ENCODE measurements at regions not wholly inside any gene's neighbourhood (a gene's known extent, or its start where the extent isn't known, plus 50 kb on each side); places are given as distances from the start of the nearest gene placed in this dataset.
"Not testable (repeated sequence)": the region's sequence is repeated elsewhere in the genome, so short reads cannot be mapped to it uniquely, and the experiment has no call there.

DNA sequence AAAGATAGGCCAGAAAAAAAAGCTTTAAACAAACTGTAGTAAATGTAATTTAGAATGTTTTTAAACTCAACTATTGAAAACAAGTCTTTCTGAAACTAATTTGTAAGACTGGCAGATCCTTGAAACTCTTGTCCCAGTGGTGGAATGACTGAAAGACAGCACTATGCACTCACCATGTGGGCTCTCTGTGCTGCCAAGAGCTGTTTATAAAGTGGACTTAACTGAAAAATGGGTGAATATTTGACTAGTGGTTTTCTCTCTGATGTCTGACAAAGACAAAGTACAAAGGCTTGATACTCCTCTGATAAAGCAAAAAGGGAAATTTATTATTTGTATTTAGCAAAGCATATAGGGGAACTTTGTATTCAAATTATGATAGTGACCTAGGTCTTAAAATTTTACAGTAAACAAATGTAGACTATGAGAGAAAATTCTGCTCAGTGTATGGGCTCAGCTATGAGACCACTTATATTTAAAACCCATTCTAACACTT lies 635.4 kb downstream of the NR2F1-AS1 start:
- TF ChIP-seq, protein P1, sequence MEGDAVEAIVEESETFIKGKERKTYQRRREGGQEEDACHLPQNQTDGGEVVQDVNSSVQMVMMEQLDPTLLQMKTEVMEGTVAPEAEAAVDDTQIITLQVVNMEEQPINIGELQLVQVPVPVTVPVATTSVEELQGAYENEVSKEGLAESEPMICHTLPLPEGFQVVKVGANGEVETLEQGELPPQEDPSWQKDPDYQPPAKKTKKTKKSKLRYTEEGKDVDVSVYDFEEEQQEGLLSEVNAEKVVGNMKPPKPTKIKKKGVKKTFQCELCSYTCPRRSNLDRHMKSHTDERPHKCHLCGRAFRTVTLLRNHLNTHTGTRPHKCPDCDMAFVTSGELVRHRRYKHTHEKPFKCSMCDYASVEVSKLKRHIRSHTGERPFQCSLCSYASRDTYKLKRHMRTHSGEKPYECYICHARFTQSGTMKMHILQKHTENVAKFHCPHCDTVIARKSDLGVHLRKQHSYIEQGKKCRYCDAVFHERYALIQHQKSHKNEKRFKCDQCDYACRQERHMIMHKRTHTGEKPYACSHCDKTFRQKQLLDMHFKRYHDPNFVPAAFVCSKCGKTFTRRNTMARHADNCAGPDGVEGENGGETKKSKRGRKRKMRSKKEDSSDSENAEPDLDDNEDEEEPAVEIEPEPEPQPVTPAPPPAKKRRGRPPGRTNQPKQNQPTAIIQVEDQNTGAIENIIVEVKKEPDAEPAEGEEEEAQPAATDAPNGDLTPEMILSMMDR (IDR thresholded peaks at IDR 0.05): peak; percentile 4; the same call in 1 of the 2 replicates
- TF ChIP-seq ZFX (IDR thresholded peaks at IDR 0.05; ENCODE audit: borderline replicate concordance): no peak
- peak overlapping the region; percentile 93 for H3K27ac ChIP-seq

DNA sequence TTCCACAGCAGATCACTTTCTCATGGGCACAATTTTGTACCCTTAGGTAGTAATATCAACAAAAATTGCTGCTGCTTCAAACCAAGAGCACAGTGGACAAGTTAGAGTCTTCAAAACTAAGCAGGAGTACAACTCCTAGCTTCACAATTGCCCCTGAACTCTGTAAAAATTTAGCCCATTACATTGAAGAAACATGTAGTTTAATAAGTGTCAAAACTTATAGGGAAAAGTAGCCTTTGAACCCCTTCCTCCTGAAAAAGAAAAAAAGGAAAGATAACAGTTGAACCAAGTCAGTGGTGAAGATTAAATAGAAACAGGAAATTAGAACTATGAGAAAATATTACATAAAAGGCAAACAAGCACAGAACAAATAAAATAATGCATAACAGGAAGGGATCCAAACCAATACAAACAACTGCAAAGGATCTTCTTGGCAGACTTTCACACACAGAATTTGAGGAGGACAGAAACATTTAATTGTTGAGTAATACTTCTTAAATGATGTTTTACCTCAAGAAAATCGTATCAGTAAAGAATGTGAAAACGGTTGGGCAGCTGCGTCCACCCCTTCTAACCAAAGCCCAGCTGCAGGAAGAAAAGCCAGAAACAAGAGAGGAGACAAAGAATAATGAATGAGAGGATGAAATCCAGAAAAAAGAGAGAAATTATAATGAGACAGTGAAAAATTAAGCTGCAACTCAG lies 636.0 kb downstream of the NR2F1-AS1 start:
- H3K27ac ChIP-seq: peak overlapping the region; percentile 93

DNA sequence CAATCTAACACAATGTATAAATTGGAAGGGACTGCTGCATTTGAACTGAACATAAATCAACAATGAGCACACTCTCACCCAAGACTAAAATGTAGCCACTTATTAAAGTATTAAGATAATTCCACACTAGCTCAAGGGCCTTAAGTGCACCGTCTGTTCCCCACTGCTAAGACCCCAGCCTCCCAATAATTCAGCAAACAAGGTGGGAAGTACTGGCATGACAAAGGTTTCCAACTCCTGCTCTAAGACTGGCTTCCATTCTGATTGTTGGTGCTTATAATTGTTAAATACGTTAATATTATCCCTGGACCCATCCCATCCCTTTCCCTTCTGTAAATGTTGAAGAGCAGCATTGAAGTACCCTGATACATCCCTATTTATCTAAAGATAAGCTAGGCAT lies 636.7 kb downstream of the NR2F1-AS1 start:
- TF ChIP-seq, protein P1 (IDR thresholded peaks at IDR 0.05): no peak
- no peak for TF ChIP-seq ZFX (IDR thresholded peaks at IDR 0.05; ENCODE audit: borderline replicate concordance)
- H3K27ac ChIP-seq: peak overlapping the region; percentile 93

More for the DNA sequence above, 636.0 kb downstream of the NR2F1-AS1 start:
- TF ChIP-seq, protein P1 (IDR thresholded peaks at IDR 0.05): no peak
- no peak for TF ChIP-seq ZFX (IDR thresholded peaks at IDR 0.05; ENCODE audit: borderline replicate concordance)

DNA sequence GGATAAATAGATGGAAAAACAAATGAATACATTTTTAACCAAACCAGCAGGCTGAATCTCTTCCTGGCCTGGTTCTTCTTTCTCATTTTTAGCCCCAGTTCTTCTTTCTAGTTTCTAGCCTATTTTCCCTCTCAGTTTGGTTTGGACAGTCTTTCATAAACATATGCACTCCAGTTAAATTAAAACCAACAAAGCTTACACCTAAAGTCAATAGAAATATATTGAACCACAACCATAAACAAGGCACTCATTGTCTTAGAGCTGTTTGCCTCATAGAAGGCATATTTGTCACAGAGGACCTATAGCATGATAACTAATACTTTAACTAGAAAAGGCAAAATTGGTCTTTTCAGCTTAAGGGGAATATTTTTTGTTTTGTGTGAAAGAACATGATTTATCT lies 638.3 kb downstream of the NR2F1-AS1 start:
- TF ChIP-seq ZFX (IDR thresholded peaks at IDR 0.05; ENCODE audit: borderline replicate concordance): no peak
- TF ChIP-seq, protein P1 (IDR thresholded peaks at IDR 0.05): no peak
- H3K27ac ChIP-seq: peak overlapping the region; percentile 93

DNA sequence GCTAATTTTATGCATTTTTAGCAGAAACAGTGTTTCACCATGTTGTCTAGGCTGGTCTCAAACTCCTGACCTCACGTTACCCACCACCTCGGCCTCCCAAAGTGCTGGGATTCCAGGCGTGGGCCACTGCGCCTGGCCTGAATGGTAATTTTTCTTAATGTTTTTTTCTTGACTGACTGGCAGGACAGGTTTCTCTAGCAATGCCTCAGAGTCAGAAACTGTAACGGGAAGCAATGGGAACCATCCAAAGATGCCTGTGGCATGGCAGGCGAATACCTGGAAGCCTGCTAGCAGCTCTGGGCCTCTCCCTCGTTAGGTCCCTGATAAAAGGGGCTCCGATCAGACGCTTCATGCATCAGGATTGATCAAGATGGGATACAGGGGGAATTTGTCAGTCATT lies 639.2 kb downstream of the NR2F1-AS1 start:
- TF ChIP-seq, protein P1 (IDR thresholded peaks at IDR 0.05): no peak
- TF ChIP-seq ZFX (IDR thresholded peaks at IDR 0.05; ENCODE audit: borderline replicate concordance): no peak
- H3K27ac ChIP-seq: peak overlapping the region; percentile 93

DNA sequence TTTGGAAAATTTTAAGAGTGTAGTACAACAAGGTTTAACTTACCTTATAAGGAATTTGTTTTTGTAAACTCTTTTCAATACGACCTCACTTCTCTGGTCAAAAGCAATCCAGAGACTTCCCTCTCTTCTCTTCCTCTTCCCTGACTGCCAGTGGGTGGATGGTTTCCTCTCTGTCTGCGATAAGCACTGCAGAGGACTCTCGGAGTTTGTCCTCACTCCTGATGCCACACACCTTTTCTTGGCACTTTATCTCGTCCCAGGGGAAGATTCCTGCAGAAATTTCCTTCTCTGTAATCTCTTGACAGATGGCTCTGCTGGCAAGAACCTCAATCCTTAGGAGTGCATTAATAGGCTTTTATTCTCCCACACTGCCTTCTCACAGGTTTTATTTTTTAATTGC lies 641.6 kb downstream of the NR2F1-AS1 start:
- no peak overlapping the region for H3K27ac ChIP-seq
- TF ChIP-seq ZFX (IDR thresholded peaks at IDR 0.05; ENCODE audit: borderline replicate concordance): no peak
- TF ChIP-seq, protein P1 (IDR thresholded peaks at IDR 0.05): no peak

DNA sequence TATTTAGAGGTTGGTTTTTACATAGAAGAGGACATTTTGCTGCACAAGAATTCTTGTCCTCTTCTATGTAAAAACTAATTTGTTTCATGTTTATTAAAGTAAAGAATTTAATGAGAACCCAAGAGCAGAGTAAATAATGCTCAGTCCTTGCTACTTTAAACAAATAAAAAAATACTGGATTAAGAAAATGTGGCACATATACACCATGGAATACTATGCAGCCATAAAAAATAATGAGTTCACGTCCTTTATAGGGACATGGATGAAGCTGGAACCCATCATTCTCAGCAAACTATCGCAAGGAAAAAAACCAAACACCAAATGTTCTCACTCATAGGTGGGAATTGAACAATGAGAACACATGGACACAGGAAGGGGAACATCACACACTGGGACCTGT lies 643.6 kb downstream of the NR2F1-AS1 start:
- H3K27ac ChIP-seq: not testable (repeated sequence)
